H1 (cell line): ENCODE measurements at regions not wholly inside any gene's neighbourhood (a gene's known extent, or its start where the extent isn't known, plus 50 kb on each side); places are given as distances from the start of the nearest gene placed in this dataset.

Experiments
- GTF2F1 ChIP-seq: IDR thresholded peaks from 2 replicates; pipeline ENCODE4 v1.6.1; 2012; ENCODE audit warnings: low read depth, low read length, improper control_type of control experiment, borderline replicate concordance
- JUND ChIP-seq: IDR thresholded peaks from 2 replicates; pipeline ENCODE4 v1.6.1; 2011; ENCODE audit warnings: mild to moderate bottlenecking, improper control_type of control experiment, low read length
- KDM4A ChIP-seq: IDR thresholded peaks from one replicate; pipeline ENCODE4 v1.7.1; 2012; ENCODE audit warnings: low read depth, mild to moderate bottlenecking, moderate library complexity, low read length, inconsistent platforms; ENCODE audit not compliant: severe bottlenecking
- POLR2A ChIP-seq, 2 experiments: IDR thresholded peaks; 1 replicate in 1 of 2; 2 replicates in 1 of 2; pipeline ENCODE4 v1.6.1; 2011; ENCODE audit warnings: low read depth in 2 of 2, low read length in 2 of 2, mild to moderate bottlenecking in 2 of 2; ENCODE audit errors: control extremely low read depth in 1 of 2
- RAD21 ChIP-seq, 2 experiments: IDR thresholded peaks in 1 of 2; conservative IDR thresholded peaks in 1 of 2; 2 replicates each; pipeline ENCODE4 v1.6.1; 2011; ENCODE audit warnings: low read depth in 2 of 2, low read length in 2 of 2, improper control_type of control experiment in 1 of 2, inconsistent platforms in 1 of 2, mild to moderate bottlenecking in 1 of 2, moderate library complexity in 1 of 2
- TF ChIP-seq, protein P1 (sequence below): fragments of 300-600 bp; sonication (generic); IDR thresholded peaks from 2 replicates; pipeline ENCODE4 v1.7.1; 2012; ENCODE audit warnings: low read length, moderate library complexity, mild to moderate bottlenecking, inconsistent platforms; ENCODE audit not compliant: insufficient replicate concordance
- TF ChIP-seq, protein P2 (sequence below): IDR thresholded peaks from 2 replicates; pipeline ENCODE4 v1.6.1; 2012; ENCODE audit warnings: inconsistent platforms

DNA sequence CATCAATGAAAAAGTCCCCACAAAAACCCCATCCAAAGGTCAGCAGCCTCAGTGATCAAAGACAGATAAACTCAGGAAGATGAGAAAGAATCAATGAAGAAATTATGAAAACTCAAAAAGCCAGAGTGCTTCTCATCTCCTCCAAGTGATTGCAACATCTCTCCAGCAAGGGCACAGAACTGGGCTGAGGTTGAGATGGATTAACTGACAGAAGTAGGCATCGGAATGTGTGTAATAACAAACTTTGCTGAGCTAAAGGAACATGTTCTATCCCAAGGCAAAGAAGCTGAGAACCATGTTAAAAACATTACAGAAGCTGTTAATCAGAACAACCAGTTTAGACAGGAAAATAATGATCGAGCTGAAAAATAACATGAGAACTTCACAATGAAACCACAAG is 442.8 kb upstream of the SYT4 start (continued):
- TF ChIP-seq, protein P1, sequence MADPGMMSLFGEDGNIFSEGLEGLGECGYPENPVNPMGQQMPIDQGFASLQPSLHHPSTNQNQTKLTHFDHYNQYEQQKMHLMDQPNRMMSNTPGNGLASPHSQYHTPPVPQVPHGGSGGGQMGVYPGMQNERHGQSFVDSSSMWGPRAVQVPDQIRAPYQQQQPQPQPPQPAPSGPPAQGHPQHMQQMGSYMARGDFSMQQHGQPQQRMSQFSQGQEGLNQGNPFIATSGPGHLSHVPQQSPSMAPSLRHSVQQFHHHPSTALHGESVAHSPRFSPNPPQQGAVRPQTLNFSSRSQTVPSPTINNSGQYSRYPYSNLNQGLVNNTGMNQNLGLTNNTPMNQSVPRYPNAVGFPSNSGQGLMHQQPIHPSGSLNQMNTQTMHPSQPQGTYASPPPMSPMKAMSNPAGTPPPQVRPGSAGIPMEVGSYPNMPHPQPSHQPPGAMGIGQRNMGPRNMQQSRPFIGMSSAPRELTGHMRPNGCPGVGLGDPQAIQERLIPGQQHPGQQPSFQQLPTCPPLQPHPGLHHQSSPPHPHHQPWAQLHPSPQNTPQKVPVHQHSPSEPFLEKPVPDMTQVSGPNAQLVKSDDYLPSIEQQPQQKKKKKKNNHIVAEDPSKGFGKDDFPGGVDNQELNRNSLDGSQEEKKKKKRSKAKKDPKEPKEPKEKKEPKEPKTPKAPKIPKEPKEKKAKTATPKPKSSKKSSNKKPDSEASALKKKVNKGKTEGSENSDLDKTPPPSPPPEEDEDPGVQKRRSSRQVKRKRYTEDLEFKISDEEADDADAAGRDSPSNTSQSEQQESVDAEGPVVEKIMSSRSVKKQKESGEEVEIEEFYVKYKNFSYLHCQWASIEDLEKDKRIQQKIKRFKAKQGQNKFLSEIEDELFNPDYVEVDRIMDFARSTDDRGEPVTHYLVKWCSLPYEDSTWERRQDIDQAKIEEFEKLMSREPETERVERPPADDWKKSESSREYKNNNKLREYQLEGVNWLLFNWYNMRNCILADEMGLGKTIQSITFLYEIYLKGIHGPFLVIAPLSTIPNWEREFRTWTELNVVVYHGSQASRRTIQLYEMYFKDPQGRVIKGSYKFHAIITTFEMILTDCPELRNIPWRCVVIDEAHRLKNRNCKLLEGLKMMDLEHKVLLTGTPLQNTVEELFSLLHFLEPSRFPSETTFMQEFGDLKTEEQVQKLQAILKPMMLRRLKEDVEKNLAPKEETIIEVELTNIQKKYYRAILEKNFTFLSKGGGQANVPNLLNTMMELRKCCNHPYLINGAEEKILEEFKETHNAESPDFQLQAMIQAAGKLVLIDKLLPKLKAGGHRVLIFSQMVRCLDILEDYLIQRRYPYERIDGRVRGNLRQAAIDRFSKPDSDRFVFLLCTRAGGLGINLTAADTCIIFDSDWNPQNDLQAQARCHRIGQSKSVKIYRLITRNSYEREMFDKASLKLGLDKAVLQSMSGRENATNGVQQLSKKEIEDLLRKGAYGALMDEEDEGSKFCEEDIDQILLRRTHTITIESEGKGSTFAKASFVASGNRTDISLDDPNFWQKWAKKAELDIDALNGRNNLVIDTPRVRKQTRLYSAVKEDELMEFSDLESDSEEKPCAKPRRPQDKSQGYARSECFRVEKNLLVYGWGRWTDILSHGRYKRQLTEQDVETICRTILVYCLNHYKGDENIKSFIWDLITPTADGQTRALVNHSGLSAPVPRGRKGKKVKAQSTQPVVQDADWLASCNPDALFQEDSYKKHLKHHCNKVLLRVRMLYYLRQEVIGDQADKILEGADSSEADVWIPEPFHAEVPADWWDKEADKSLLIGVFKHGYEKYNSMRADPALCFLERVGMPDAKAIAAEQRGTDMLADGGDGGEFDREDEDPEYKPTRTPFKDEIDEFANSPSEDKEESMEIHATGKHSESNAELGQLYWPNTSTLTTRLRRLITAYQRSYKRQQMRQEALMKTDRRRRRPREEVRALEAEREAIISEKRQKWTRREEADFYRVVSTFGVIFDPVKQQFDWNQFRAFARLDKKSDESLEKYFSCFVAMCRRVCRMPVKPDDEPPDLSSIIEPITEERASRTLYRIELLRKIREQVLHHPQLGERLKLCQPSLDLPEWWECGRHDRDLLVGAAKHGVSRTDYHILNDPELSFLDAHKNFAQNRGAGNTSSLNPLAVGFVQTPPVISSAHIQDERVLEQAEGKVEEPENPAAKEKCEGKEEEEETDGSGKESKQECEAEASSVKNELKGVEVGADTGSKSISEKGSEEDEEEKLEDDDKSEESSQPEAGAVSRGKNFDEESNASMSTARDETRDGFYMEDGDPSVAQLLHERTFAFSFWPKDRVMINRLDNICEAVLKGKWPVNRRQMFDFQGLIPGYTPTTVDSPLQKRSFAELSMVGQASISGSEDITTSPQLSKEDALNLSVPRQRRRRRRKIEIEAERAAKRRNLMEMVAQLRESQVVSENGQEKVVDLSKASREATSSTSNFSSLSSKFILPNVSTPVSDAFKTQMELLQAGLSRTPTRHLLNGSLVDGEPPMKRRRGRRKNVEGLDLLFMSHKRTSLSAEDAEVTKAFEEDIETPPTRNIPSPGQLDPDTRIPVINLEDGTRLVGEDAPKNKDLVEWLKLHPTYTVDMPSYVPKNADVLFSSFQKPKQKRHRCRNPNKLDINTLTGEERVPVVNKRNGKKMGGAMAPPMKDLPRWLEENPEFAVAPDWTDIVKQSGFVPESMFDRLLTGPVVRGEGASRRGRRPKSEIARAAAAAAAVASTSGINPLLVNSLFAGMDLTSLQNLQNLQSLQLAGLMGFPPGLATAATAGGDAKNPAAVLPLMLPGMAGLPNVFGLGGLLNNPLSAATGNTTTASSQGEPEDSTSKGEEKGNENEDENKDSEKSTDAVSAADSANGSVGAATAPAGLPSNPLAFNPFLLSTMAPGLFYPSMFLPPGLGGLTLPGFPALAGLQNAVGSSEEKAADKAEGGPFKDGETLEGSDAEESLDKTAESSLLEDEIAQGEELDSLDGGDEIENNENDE: no peak
- TF ChIP-seq RAD21 (IDR thresholded peaks at IDR 0.05 in 1 of 2, conservative IDR thresholded peaks at IDR 0.05 in 1 of 2; ENCODE audit: low read depth in 2 of 2, low read length in 2 of 2) (no peak), KDM4A (no peak), GTF2F1 (no peak), JUND (no peak), POLR2A (IDR thresholded peaks at IDR 0.05; ENCODE audit: control extremely low read depth in 1 of 2, low read depth in 2 of 2, low read length in 2 of 2) (no peak)
- TF ChIP-seq, protein P2, sequence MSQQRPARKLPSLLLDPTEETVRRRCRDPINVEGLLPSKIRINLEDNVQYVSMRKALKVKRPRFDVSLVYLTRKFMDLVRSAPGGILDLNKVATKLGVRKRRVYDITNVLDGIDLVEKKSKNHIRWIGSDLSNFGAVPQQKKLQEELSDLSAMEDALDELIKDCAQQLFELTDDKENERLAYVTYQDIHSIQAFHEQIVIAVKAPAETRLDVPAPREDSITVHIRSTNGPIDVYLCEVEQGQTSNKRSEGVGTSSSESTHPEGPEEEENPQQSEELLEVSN: no peak
